Lung (tissue), 11 donors: ENCODE measurements at regions not wholly inside any gene's neighbourhood (a gene's known extent, or its start where the extent isn't known, plus 50 kb on each side); places are given as distances from the start of the nearest gene placed in this dataset.

Experiments used
- ATAC-seq: fragments of 200-7000 bp; cut with Tn5 transposase; one replicate; pipeline ENCODE4 v1.9.1; 2020; ENCODE audit warnings: moderate number of reproducible peaks; ENCODE audit not compliant: insufficient read depth, low FRiP score
- DNase-seq, 3 donors: peaks; one replicate each; pipeline ENCODE4 v3.0.0-alpha.2; 2013 to 2017
- H3K27ac ChIP-seq, 2 donors: one replicate each; pipeline ENCODE4 v1.5.1; 2013; ENCODE audit warnings: mild to moderate bottlenecking in 2 of 2, moderate library complexity in 2 of 2, control low read depth in 1 of 2, inconsistent platforms in 1 of 2, low read depth in 1 of 2, low read length in 1 of 2
- H3K27me3 ChIP-seq, 3 donors: one replicate each; pipeline ENCODE4 v1.5.1; 2013; ENCODE audit warnings: low read length in 2 of 3; ENCODE audit not compliant: control insufficient read depth in 3 of 3, insufficient read depth in 3 of 3
- H3K36me3 ChIP-seq, 4 donors: one replicate each; pipeline ENCODE4 v1.5.1; 2013; ENCODE audit warnings: low read length in 4 of 4, mild to moderate bottlenecking in 1 of 4, moderate library complexity in 1 of 4; ENCODE audit not compliant: control insufficient read depth in 4 of 4, insufficient read depth in 4 of 4
- H3K4me1 ChIP-seq, 5 donors: one replicate each; pipeline ENCODE4 v1.5.1; 2013; ENCODE audit warnings: low read length in 5 of 5, mild to moderate bottlenecking in 2 of 5, moderate library complexity in 1 of 5; ENCODE audit not compliant: control insufficient read depth in 5 of 5, insufficient read depth in 5 of 5
- H3K4me3 ChIP-seq: one replicate; pipeline ENCODE4 v1.5.1; 2013; ENCODE audit warnings: mild to moderate bottlenecking, control low read depth, moderate library complexity
- H3K9ac ChIP-seq, 2 donors: one replicate each; pipeline ENCODE4 v1.5.1; 2013; ENCODE audit warnings: low read length in 2 of 2, control low read depth in 1 of 2; ENCODE audit not compliant: insufficient read depth in 1 of 2
- H3K9me3 ChIP-seq, 4 donors: one replicate each; pipeline ENCODE4 v1.5.1; 2013; ENCODE audit warnings: low read length in 3 of 4, mild to moderate bottlenecking in 1 of 4, moderate library complexity in 1 of 4; ENCODE audit not compliant: control insufficient read depth in 4 of 4, insufficient read depth in 3 of 4
- WGBS, 2 donors: extraction: QIAGEN DNeasy Blood & Tissue Kit; methylation state at CpG; one replicate each; pipeline ENCODE4 v1.1.7; 2013; 5-methylcytosine and 5-hydroxymethylcytosine counted together
- TF ChIP-seq, protein P1 (sequence below): IDR thresholded peaks from 2 replicates; pipeline ENCODE4 v1.5.1; 2012; ENCODE audit warnings: mild to moderate bottlenecking; ENCODE audit errors: control extremely low read depth, extremely low read depth
- donor health status: control.
- donor health status: control.
- donor health status: Bipolar disorder and iron deficiency.
- donor health status: healthy.
- donor health status: DM: yes; HTN: yes; CAD: no.

DNA sequence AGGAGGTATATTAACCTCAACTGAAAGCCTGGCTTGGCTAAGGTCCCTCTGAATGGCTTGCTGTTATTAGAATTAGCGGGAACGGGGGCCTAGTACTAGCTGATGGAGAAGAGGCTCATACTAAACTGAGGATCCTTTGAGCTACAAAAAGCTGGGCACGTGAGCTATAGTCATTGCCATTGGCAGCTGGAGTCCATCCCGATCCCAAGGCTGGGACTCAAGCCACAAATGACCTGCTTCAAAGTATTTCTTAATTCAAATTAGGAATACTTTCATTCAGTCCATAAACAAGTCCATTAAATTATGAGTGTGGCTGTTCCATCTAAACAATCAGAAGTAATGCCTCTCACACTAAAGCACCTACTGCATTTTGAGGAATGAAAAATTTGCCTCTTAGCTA, 114.5 kb downstream of the DACT1 start:
- Histone ChIP-seq H3K4me3 (no peak overlapping the region), H3K36me3 (no peaks in the 10 kb centered on the region), H3K9ac (no peak overlapping the region), H3K4me1 (peaks cover 0 to 70% (median 22%) of the 10 kb centered on the region in 5 donors), H3K27me3 (no peaks in the 10 kb centered on the region), H3K27ac (no peak overlapping the region), H3K9me3 (no peaks in the 10 kb centered on the region)
- no peak for ATAC-seq
- 72 to 90% methylated on average over 4 of the region's 4 CpGs for WGBS, 2 donors
- peak; percentile 78 to 89 (median 89) for DNase-seq
- TF ChIP-seq, protein P1, sequence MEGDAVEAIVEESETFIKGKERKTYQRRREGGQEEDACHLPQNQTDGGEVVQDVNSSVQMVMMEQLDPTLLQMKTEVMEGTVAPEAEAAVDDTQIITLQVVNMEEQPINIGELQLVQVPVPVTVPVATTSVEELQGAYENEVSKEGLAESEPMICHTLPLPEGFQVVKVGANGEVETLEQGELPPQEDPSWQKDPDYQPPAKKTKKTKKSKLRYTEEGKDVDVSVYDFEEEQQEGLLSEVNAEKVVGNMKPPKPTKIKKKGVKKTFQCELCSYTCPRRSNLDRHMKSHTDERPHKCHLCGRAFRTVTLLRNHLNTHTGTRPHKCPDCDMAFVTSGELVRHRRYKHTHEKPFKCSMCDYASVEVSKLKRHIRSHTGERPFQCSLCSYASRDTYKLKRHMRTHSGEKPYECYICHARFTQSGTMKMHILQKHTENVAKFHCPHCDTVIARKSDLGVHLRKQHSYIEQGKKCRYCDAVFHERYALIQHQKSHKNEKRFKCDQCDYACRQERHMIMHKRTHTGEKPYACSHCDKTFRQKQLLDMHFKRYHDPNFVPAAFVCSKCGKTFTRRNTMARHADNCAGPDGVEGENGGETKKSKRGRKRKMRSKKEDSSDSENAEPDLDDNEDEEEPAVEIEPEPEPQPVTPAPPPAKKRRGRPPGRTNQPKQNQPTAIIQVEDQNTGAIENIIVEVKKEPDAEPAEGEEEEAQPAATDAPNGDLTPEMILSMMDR = no peak

DNA sequence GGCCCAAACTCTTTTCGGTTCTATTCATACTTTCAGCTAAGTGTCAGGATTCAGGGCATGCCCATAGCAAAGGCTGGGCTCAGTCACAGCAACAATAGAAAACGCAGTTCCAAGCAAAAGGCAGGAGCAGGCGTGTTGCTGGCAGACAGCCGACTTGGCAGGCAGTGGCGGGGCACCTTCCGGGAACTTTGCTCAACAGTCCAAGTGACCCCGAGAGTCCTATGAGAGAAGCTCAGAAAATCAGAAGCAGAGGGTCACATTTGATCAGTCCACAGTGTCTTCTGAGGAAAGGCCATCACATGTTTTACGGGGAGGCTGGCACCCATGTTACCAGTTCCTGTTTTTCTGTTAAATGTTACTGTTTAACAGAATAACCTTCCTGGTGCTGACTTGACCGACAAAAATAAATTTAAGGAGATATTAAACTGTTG, 115.0 kb downstream of the DACT1 start:
- peak; percentile 63 for ATAC-seq
- no peaks in the 10 kb centered on the region for H3K9me3 ChIP-seq
- WGBS, 2 donors = 12% methylated on average over 9 of the region's 9 CpGs
- H3K4me3 ChIP-seq = no peak overlapping the region
- peak; percentile 89 to 90 (median 89) for DNase-seq
- no peak overlapping the region for H3K9ac ChIP-seq
- no peaks in the 10 kb centered on the region for H3K27me3 ChIP-seq
- peak overlapping the region in 1 of 2 donors; percentile 30 for H3K27ac ChIP-seq
- TF ChIP-seq, protein P1 = no peak
- peaks cover 0 to 65% (median 21%) of the 10 kb centered on the region in 5 donors for H3K4me1 ChIP-seq
- no peaks in the 10 kb centered on the region for H3K36me3 ChIP-seq

DNA sequence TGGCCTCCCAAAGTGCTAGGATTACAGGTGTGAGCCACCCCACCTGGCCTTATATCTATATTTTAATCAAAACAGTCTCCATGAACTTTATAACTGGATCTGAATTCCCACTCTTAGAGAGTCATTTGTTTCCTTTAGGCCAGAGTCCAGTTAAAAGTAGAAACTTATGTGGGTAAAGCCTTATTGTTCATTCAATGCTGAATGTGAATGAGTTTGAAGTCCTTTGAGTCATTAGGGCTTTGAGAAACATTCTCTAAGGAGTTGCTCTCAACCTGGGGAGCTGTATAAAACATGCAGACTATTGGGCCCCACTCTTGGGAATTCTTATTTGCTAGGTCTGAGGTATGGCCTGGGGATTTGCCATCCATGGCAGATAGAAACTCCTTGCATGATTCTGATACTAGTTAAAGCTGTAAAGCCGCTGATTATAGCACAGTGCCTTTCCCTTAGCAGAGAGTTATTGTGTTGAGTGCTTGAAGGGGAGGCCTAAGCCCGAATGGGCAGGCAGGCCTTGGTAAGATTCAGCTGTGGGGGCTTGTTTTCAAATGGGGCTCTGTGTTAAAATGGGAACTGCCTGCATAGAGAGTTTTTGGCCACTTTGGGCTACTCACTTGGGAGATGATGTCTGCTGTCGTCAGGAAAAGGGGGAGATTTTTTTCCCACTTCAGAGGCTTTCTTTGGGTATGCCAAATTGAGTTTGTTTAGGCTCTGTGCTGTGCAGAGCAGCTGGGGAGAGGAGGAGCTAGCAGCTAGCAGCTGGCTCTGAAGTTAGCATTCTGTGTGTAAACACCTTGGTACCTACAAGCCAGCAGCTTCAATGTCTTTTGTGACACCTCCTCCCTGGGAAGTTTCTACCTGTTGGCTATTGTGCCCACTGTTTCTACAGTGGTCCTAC, 117.5 kb downstream of the DACT1 start:
- H3K4me3 ChIP-seq = no peak overlapping the region
- DNase-seq = peak; percentile 56 to 86 (median 79)
- H3K27me3 ChIP-seq = no peaks in the 10 kb centered on the region
- H3K4me1 ChIP-seq = peaks cover 0 to 47% (median 21%) of the 10 kb centered on the region in 5 donors
- WGBS, 2 donors = 75 to 79% methylated on average over 3 of the region's 3 CpGs
- no peaks in the 10 kb centered on the region for H3K36me3 ChIP-seq
- TF ChIP-seq, protein P1 = no peak
- no peak overlapping the region for H3K27ac ChIP-seq
- no peak for ATAC-seq
- H3K9ac ChIP-seq = peak overlapping the region in 1 of 2 donors; percentile 8
- no peaks in the 10 kb centered on the region for H3K9me3 ChIP-seq
